Liver (tissue), 8 donors: ENCODE measurements at regions not wholly inside any gene's neighbourhood (a gene's known extent, or its start where the extent isn't known, plus 50 kb on each side); places are given as distances from the start of the nearest gene placed in this dataset.

Source experiments
- DNase-seq: peaks from one replicate; pipeline ENCODE4 v3.0.0-alpha.2; 2017; ENCODE audit warnings: low spot score
- H3K27ac ChIP-seq, 2 donors: one replicate each; pipeline ENCODE4 v1.7.0; 2013; ENCODE audit warnings: inconsistent platforms in 2 of 2, low read length in 2 of 2, control low read depth in 1 of 2, low read depth in 1 of 2, mild to moderate bottlenecking in 1 of 2
- H3K27me3 ChIP-seq, 4 donors: one replicate each; pipeline versions ENCODE4 v1.6.1 to v1.7.0; 2013; ENCODE audit warnings: low read length in 3 of 4, inconsistent platforms in 1 of 4, mild to moderate bottlenecking in 1 of 4, moderate library complexity in 1 of 4; ENCODE audit not compliant: control insufficient read depth in 4 of 4, insufficient read depth in 4 of 4
- H3K36me3 ChIP-seq, 4 donors: one replicate each; pipeline versions ENCODE4 v1.6.1 to v1.7.0; 2013; ENCODE audit warnings: low read length in 3 of 4, mild to moderate bottlenecking in 3 of 4, low read depth in 1 of 4, moderate library complexity in 1 of 4; ENCODE audit not compliant: control insufficient read depth in 4 of 4, insufficient read depth in 3 of 4
- H3K4me1 ChIP-seq, 4 donors: one replicate each; pipeline versions ENCODE4 v1.6.1 to v1.7.0; 2013; ENCODE audit warnings: low read length in 3 of 4, mild to moderate bottlenecking in 3 of 4, moderate library complexity in 1 of 4; ENCODE audit not compliant: control insufficient read depth in 4 of 4, insufficient read depth in 4 of 4
- H3K4me3 ChIP-seq, 3 donors: one replicate each; pipeline versions ENCODE4 v1.6.1 to v1.7.0; 2013; ENCODE audit warnings: low read length in 3 of 3, control low read depth in 1 of 3, low read depth in 1 of 3, mild to moderate bottlenecking in 1 of 3
- H3K9ac ChIP-seq, 2 donors: one replicate each; pipeline ENCODE4 v1.7.0; 2013; ENCODE audit warnings: low read length in 2 of 2, mild to moderate bottlenecking in 2 of 2, moderate library complexity in 2 of 2, control low read depth in 1 of 2, low read depth in 1 of 2
- H3K9me3 ChIP-seq, 4 donors: one replicate each; pipeline versions ENCODE4 v1.6.1 to v1.7.0; 2013; ENCODE audit warnings: low read length in 3 of 4; ENCODE audit not compliant: control insufficient read depth in 4 of 4
- EGR1 ChIP-seq, 2 donors: IDR thresholded peaks; 2 replicates each; pipeline ENCODE4 v1.6.1; 2016 to 2018; ENCODE audit warnings: antibody characterized with exemption in 2 of 2, low read depth in 2 of 2
- FOXA1 ChIP-seq: IDR thresholded peaks from 2 replicates; pipeline ENCODE4 v1.6.1; 2016; ENCODE audit warnings: antibody characterized with exemption
- FOXA2 ChIP-seq: IDR thresholded peaks from 2 replicates; pipeline ENCODE4 v1.6.1; 2016; ENCODE audit warnings: antibody characterized with exemption
- GABPA ChIP-seq, 2 donors: IDR thresholded peaks in 1 of 2; conservative IDR thresholded peaks in 1 of 2; 2 replicates each; pipeline ENCODE4 v1.6.1; 2016; ENCODE audit warnings: antibody characterized with exemption in 2 of 2, mild to moderate bottlenecking in 1 of 2, moderate library complexity in 1 of 2
- HNF4G ChIP-seq: IDR thresholded peaks from 2 replicates; pipeline ENCODE4 v1.6.1; 2016; ENCODE audit warnings: antibody characterized with exemption
- JUND ChIP-seq, 2 donors: IDR thresholded peaks; 2 replicates each; pipeline ENCODE4 v1.6.1; 2016; ENCODE audit warnings: antibody characterized with exemption in 2 of 2
- MAX ChIP-seq: IDR thresholded peaks from 2 replicates; pipeline ENCODE4 v1.6.1; 2016; ENCODE audit warnings: antibody characterized with exemption
- RAD21 ChIP-seq, 2 donors: IDR thresholded peaks; 2 replicates each; pipeline ENCODE4 v1.6.1; 2016; ENCODE audit warnings: antibody characterized with exemption in 2 of 2, mild to moderate bottlenecking in 2 of 2
- RXRA ChIP-seq, 2 donors: IDR thresholded peaks; 2 replicates each; pipeline ENCODE4 v1.6.1; 2017 to 2018; ENCODE audit warnings: antibody characterized with exemption in 2 of 2, mild to moderate bottlenecking in 1 of 2
- SP1 ChIP-seq: IDR thresholded peaks from 2 replicates; pipeline ENCODE4 v1.6.1; 2018; ENCODE audit warnings: antibody characterized with exemption, mild to moderate bottlenecking
- TAF1 ChIP-seq: conservative IDR thresholded peaks from 2 replicates; pipeline ENCODE4 v1.6.1; 2016; ENCODE audit warnings: antibody characterized with exemption, mild to moderate bottlenecking
- YY1 ChIP-seq: IDR thresholded peaks from 2 replicates; pipeline ENCODE4 v1.6.1; 2016; ENCODE audit warnings: antibody characterized with exemption, mild to moderate bottlenecking
- WGBS: extraction: QIAGEN DNeasy Blood & Tissue Kit; methylation state at CpG from one replicate; pipeline ENCODE4 v1.1.7; 2013; 5-methylcytosine and 5-hydroxymethylcytosine counted together
- TF ChIP-seq, protein P1 (sequence below): IDR thresholded peaks from 2 replicates; pipeline ENCODE4 v1.6.1; 2016; ENCODE audit warnings: antibody characterized with exemption
- TF ChIP-seq, protein P2 (sequence below): IDR thresholded peaks from 2 replicates; pipeline ENCODE4 v1.6.1; 2016; ENCODE audit warnings: antibody characterized with exemption
- TF ChIP-seq, protein P3 (sequence below): IDR thresholded peaks from 2 replicates; pipeline ENCODE4 v1.6.1; 2016; ENCODE audit warnings: antibody characterized with exemption, mild to moderate bottlenecking
- TF ChIP-seq, protein P4 (sequence below): fragments of 150-350 bp; IDR thresholded peaks from 2 replicates; pipeline ENCODE4 v1.5.1; 2017; ENCODE audit warnings: improper control_type of control experiment, low read depth, low read length; ENCODE audit not compliant: missing input control
- donor health status: healthy.
- donor health status: healthy.
- donor health status: healthy.
- donor health status: healthy.
- donor health status: healthy.

- peaks cover 0 to 4% (median 0%) of the 10 kb centered on the region in 4 donors for H3K9me3 ChIP-seq
- no peak for DNase-seq
- no peaks in the 10 kb centered on the region for H3K27me3 ChIP-seq
- 86% methylated on average over 13 of the region's 13 CpGs for WGBS
- H3K4me1 ChIP-seq = no peaks in the 10 kb centered on the region
- no peak overlapping the region for H3K4me3 ChIP-seq
- TF ChIP-seq HNF4G = no peak
- no peak for TF ChIP-seq EGR1 (IDR thresholded peaks at IDR 0.05; ENCODE audit: low read depth in 2 of 2)
- TF ChIP-seq GABPA (IDR thresholded peaks at IDR 0.05 in 1 of 2, conservative IDR thresholded peaks at IDR 0.05 in 1 of 2) = no peak
- TF ChIP-seq FOXA1 = no peak
- no peak for TF ChIP-seq RAD21 (IDR thresholded peaks at IDR 0.05)
- H3K9ac ChIP-seq = no peak overlapping the region
- no peaks in the 10 kb centered on the region for H3K36me3 ChIP-seq
- H3K27ac ChIP-seq = no peak overlapping the region
Measured at GRCh38 chr2:133802409-133803039, 234.3 kb upstream of the NCKAP5 start.

GRCh38 chr2:133806564-133806963 is 238.3 kb upstream of the NCKAP5 start:
- H3K27me3 ChIP-seq = no peaks in the 10 kb centered on the region
- no peak overlapping the region for H3K27ac ChIP-seq
- no peaks in the 10 kb centered on the region for H3K36me3 ChIP-seq
- DNase-seq = no peak
- no peak overlapping the region for H3K4me3 ChIP-seq
- no peaks in the 10 kb centered on the region for H3K4me1 ChIP-seq
- TF ChIP-seq YY1 = no peak
- no peak for TF ChIP-seq TAF1
- no peak for TF ChIP-seq FOXA2
- no peak for TF ChIP-seq FOXA1
- TF ChIP-seq GABPA (IDR thresholded peaks at IDR 0.05 in 1 of 2, conservative IDR thresholded peaks at IDR 0.05 in 1 of 2) = no peak
- 89% methylated on average over 5 of the region's 5 CpGs for WGBS
- H3K9ac ChIP-seq = no peak overlapping the region
- no peaks in the 10 kb centered on the region for H3K9me3 ChIP-seq

- TF ChIP-seq RAD21 (IDR thresholded peaks at IDR 0.05) (no peak), RXRA (IDR thresholded peaks at IDR 0.05) (no peak), EGR1 (IDR thresholded peaks at IDR 0.05; ENCODE audit: low read depth in 2 of 2) (no peak), MAX (no peak), TAF1 (no peak), FOXA2 (no peak), JUND (IDR thresholded peaks at IDR 0.05) (no peak), FOXA1 (no peak), GABPA (IDR thresholded peaks at IDR 0.05 in 1 of 2, conservative IDR thresholded peaks at IDR 0.05 in 1 of 2) (no peak), YY1 (no peak), SP1 (no peak)
- TF ChIP-seq, protein P1, sequence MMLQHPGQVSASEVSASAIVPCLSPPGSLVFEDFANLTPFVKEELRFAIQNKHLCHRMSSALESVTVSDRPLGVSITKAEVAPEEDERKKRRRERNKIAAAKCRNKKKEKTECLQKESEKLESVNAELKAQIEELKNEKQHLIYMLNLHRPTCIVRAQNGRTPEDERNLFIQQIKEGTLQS = no peak
- TF ChIP-seq, protein P2, sequence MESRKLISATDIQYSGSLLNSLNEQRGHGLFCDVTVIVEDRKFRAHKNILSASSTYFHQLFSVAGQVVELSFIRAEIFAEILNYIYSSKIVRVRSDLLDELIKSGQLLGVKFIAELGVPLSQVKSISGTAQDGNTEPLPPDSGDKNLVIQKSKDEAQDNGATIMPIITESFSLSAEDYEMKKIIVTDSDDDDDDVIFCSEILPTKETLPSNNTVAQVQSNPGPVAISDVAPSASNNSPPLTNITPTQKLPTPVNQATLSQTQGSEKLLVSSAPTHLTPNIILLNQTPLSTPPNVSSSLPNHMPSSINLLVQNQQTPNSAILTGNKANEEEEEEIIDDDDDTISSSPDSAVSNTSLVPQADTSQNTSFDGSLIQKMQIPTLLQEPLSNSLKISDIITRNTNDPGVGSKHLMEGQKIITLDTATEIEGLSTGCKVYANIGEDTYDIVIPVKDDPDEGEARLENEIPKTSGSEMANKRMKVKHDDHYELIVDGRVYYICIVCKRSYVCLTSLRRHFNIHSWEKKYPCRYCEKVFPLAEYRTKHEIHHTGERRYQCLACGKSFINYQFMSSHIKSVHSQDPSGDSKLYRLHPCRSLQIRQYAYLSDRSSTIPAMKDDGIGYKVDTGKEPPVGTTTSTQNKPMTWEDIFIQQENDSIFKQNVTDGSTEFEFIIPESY = no peak
- TF ChIP-seq, protein P3, sequence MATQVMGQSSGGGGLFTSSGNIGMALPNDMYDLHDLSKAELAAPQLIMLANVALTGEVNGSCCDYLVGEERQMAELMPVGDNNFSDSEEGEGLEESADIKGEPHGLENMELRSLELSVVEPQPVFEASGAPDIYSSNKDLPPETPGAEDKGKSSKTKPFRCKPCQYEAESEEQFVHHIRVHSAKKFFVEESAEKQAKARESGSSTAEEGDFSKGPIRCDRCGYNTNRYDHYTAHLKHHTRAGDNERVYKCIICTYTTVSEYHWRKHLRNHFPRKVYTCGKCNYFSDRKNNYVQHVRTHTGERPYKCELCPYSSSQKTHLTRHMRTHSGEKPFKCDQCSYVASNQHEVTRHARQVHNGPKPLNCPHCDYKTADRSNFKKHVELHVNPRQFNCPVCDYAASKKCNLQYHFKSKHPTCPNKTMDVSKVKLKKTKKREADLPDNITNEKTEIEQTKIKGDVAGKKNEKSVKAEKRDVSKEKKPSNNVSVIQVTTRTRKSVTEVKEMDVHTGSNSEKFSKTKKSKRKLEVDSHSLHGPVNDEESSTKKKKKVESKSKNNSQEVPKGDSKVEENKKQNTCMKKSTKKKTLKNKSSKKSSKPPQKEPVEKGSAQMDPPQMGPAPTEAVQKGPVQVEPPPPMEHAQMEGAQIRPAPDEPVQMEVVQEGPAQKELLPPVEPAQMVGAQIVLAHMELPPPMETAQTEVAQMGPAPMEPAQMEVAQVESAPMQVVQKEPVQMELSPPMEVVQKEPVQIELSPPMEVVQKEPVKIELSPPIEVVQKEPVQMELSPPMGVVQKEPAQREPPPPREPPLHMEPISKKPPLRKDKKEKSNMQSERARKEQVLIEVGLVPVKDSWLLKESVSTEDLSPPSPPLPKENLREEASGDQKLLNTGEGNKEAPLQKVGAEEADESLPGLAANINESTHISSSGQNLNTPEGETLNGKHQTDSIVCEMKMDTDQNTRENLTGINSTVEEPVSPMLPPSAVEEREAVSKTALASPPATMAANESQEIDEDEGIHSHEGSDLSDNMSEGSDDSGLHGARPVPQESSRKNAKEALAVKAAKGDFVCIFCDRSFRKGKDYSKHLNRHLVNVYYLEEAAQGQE = no peak
- TF ChIP-seq, protein P4, sequence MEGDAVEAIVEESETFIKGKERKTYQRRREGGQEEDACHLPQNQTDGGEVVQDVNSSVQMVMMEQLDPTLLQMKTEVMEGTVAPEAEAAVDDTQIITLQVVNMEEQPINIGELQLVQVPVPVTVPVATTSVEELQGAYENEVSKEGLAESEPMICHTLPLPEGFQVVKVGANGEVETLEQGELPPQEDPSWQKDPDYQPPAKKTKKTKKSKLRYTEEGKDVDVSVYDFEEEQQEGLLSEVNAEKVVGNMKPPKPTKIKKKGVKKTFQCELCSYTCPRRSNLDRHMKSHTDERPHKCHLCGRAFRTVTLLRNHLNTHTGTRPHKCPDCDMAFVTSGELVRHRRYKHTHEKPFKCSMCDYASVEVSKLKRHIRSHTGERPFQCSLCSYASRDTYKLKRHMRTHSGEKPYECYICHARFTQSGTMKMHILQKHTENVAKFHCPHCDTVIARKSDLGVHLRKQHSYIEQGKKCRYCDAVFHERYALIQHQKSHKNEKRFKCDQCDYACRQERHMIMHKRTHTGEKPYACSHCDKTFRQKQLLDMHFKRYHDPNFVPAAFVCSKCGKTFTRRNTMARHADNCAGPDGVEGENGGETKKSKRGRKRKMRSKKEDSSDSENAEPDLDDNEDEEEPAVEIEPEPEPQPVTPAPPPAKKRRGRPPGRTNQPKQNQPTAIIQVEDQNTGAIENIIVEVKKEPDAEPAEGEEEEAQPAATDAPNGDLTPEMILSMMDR = no peak
- Histone ChIP-seq H3K27ac (no peak overlapping the region), H3K36me3 (no peaks in the 10 kb centered on the region), H3K9ac (no peak overlapping the region), H3K4me1 (no peaks in the 10 kb centered on the region), H3K27me3 (no peaks in the 10 kb centered on the region), H3K9me3 (no peaks in the 10 kb centered on the region), H3K4me3 (no peak overlapping the region)
- WGBS = 81% methylated on average over 1 of the region's 1 CpG
- no peak for DNase-seq
Measured at GRCh38 chr2:133809485-133809884, 241.2 kb upstream of the NCKAP5 start.
